Mesendoderm (in vitro differentiated cells): ENCODE measurements at regions not wholly inside any gene's neighbourhood (a gene's known extent, or its start where the extent isn't known, plus 50 kb on each side); places are given as distances from the start of the nearest gene placed in this dataset.

ENCODE experiments used
- DNase-seq: peaks from one replicate; pipeline ENCODE4 v3.0.0; 2013
- H2AK5ac ChIP-seq: 2 replicates; pipeline ENCODE4 v1.6.1; 2013; ENCODE audit warnings: low read length, inconsistent platforms
- H2BK120ac ChIP-seq: 2 replicates; pipeline ENCODE4 v1.6.1; 2013; ENCODE audit warnings: low read depth, mild to moderate bottlenecking, low read length, moderate library complexity, mixed read lengths
- H2BK15ac ChIP-seq: replicated peaks from 2 replicates; pipeline ENCODE4 v1.6.1; 2013; ENCODE audit warnings: low read depth, mild to moderate bottlenecking, moderate library complexity
- H2BK5ac ChIP-seq: 2 replicates; pipeline ENCODE4 v1.6.1; 2013; ENCODE audit warnings: low read length, inconsistent platforms
- H3K18ac ChIP-seq: 2 replicates; pipeline ENCODE4 v1.6.1; 2013; ENCODE audit warnings: mild to moderate bottlenecking, low read length, mixed read lengths
- H3K23ac ChIP-seq: one replicate; pipeline ENCODE4 v1.6.1; 2013; ENCODE audit warnings: low read length
- H3K27ac ChIP-seq: 2 replicates; pipeline ENCODE4 v1.5.1; 2013; ENCODE audit warnings: low read depth, mild to moderate bottlenecking, inconsistent platforms, low read length, moderate library complexity
- H3K27me3 ChIP-seq: 2 replicates; pipeline ENCODE4 v1.6.1; 2013; ENCODE audit warnings: low read length, control low read depth, mild to moderate bottlenecking, inconsistent platforms; ENCODE audit not compliant: insufficient read depth, poor library complexity
- H3K36me3 ChIP-seq: 2 replicates; pipeline ENCODE4 v1.6.1; 2013; ENCODE audit warnings: low read length, inconsistent platforms; ENCODE audit not compliant: control insufficient read depth, insufficient read depth
- H3K4ac ChIP-seq: one replicate; pipeline ENCODE4 v1.6.1; 2013; ENCODE audit warnings: low read depth, mild to moderate bottlenecking, low read length, moderate library complexity
- H3K4me1 ChIP-seq: 2 replicates; pipeline ENCODE4 v1.6.1; 2013; ENCODE audit warnings: low read depth, low read length, inconsistent platforms; ENCODE audit not compliant: control insufficient read depth
- H3K4me2 ChIP-seq: 2 replicates; pipeline ENCODE4 v1.6.1; 2013; ENCODE audit warnings: low read length
- H3K4me3 ChIP-seq: 2 replicates; pipeline ENCODE4 v1.5.1; 2013; ENCODE audit warnings: mild to moderate bottlenecking, low read length
- H3K56ac ChIP-seq: one replicate; pipeline ENCODE4 v1.6.1; 2013; ENCODE audit warnings: low read length
- H3K79me1 ChIP-seq: 2 replicates; pipeline ENCODE4 v1.6.1; 2013; ENCODE audit warnings: low read length, inconsistent platforms
- H3K79me2 ChIP-seq: 2 replicates; pipeline ENCODE4 v1.6.1; 2013; ENCODE audit warnings: mild to moderate bottlenecking, low read length; ENCODE audit not compliant: control insufficient read depth, insufficient read depth
- H3K9ac ChIP-seq: 2 replicates; pipeline ENCODE4 v1.6.1; 2013; ENCODE audit warnings: low read length, inconsistent platforms
- H4K5ac ChIP-seq: one replicate; pipeline ENCODE4 v1.6.1; 2013; ENCODE audit warnings: low read length
- H4K8ac ChIP-seq: one replicate; pipeline ENCODE4 v1.6.1; 2013; ENCODE audit warnings: low read depth, mild to moderate bottlenecking, control low read depth, low read length, moderate library complexity
- WGBS: extraction: QIAGEN DNeasy Blood & Tissue Kit; methylation state at CpG from one replicate; pipeline ENCODE4 v1.1.7; 2013; ENCODE audit warnings: low lambda C conversion rate, missing lambda C conversion rate; ENCODE audit not compliant: insufficient coverage; ENCODE audit errors: extremely low coverage; 5-methylcytosine and 5-hydroxymethylcytosine counted together

GRCh38 chr22:44615602-44616180 is 86.3 kb upstream of the PRR5 start:
- Histone ChIP-seq H3K79me1 (no peaks in the 10 kb centered on the region), H3K36me3 (no peaks in the 10 kb centered on the region), H3K18ac (no peak overlapping the region), H3K27me3 (no peaks in the 10 kb centered on the region), H2BK120ac (no peak overlapping the region), H3K27ac (no peak overlapping the region), H3K9ac (no peak overlapping the region), H3K79me2 (no peaks in the 10 kb centered on the region), H4K8ac (no peak overlapping the region), H2BK15ac (no peak overlapping the region), H3K4me2 (no peak overlapping the region), H3K4me1 (no peaks in the 10 kb centered on the region), H2AK5ac (no peak overlapping the region), H3K4ac (no peak overlapping the region), H3K23ac (no peak overlapping the region), H3K4me3 (no peak overlapping the region), H4K5ac (no peak overlapping the region), H3K56ac (no peak overlapping the region), H2BK5ac (no peak overlapping the region)
- DNase-seq = no peak
- WGBS = no CpG with 5 or more reads among the region's 8 CpGs

- no peak overlapping the region for H2BK120ac ChIP-seq
- H4K5ac ChIP-seq = no peak overlapping the region
- no peaks in the 10 kb centered on the region for H3K79me1 ChIP-seq
- H3K4me3 ChIP-seq = no peak overlapping the region
- H2BK15ac ChIP-seq = no peak overlapping the region
- H3K56ac ChIP-seq = no peak overlapping the region
- no CpG with 5 or more reads among the region's 16 CpGs for WGBS
- no peaks in the 10 kb centered on the region for H3K36me3 ChIP-seq
- no peak overlapping the region for H3K4ac ChIP-seq
- H3K4me1 ChIP-seq = no peaks in the 10 kb centered on the region
- no peak overlapping the region for H2BK5ac ChIP-seq
- no peaks in the 10 kb centered on the region for H3K79me2 ChIP-seq
- H3K27me3 ChIP-seq = no peaks in the 10 kb centered on the region
- DNase-seq = no peak
- no peak overlapping the region for H4K8ac ChIP-seq
- H3K18ac ChIP-seq = no peak overlapping the region
- H2AK5ac ChIP-seq = no peak overlapping the region
- no peak overlapping the region for H3K4me2 ChIP-seq
- no peak overlapping the region for H3K23ac ChIP-seq
- no peak overlapping the region for H3K27ac ChIP-seq
- H3K9ac ChIP-seq = no peak overlapping the region
These were observed 86.9 kb upstream of the PRR5 start for GRCh38 chr22:44615146-44615545.

GRCh38 chr22:44613196-44613595 is 88.8 kb upstream of the PRR5 start:
- H2BK15ac ChIP-seq = no peak overlapping the region
- no peak overlapping the region for H2AK5ac ChIP-seq
- no peak overlapping the region for H3K4ac ChIP-seq
- no peak overlapping the region for H3K56ac ChIP-seq
- no peak for DNase-seq
- H2BK5ac ChIP-seq = no peak overlapping the region
- no CpG with 5 or more reads among the region's 2 CpGs for WGBS
- no peak overlapping the region for H2BK120ac ChIP-seq
- no peak overlapping the region for H3K4me3 ChIP-seq
- no peaks in the 10 kb centered on the region for H3K79me2 ChIP-seq
- H4K8ac ChIP-seq = no peak overlapping the region
- H3K4me2 ChIP-seq = no peak overlapping the region
- H3K36me3 ChIP-seq = no peaks in the 10 kb centered on the region
- H3K23ac ChIP-seq = no peak overlapping the region
- no peaks in the 10 kb centered on the region for H3K27me3 ChIP-seq
- no peak overlapping the region for H3K9ac ChIP-seq
- H3K4me1 ChIP-seq = no peaks in the 10 kb centered on the region
- no peak overlapping the region for H3K27ac ChIP-seq
- H3K79me1 ChIP-seq = no peaks in the 10 kb centered on the region
- H4K5ac ChIP-seq = no peak overlapping the region
- H3K18ac ChIP-seq = no peak overlapping the region

GRCh38 chr22:44611880-44612496 is 90.0 kb upstream of the PRR5 start:
- Histone ChIP-seq H2AK5ac (no peak overlapping the region), H3K27ac (no peak overlapping the region), H3K4ac (no peak overlapping the region), H2BK15ac (no peak overlapping the region), H2BK120ac (no peak overlapping the region), H3K4me1 (no peaks in the 10 kb centered on the region), H3K4me2 (no peak overlapping the region), H3K23ac (no peak overlapping the region), H3K56ac (no peak overlapping the region), H3K27me3 (no peaks in the 10 kb centered on the region), H3K4me3 (no peak overlapping the region), H3K79me2 (no peaks in the 10 kb centered on the region), H3K79me1 (no peaks in the 10 kb centered on the region), H4K8ac (no peak overlapping the region), H2BK5ac (no peak overlapping the region), H4K5ac (no peak overlapping the region), H3K36me3 (no peaks in the 10 kb centered on the region), H3K18ac (no peak overlapping the region), H3K9ac (no peak overlapping the region)
- DNase-seq = no peak
- no CpG with 5 or more reads among the region's 2 CpGs for WGBS

GRCh38 chr22:44610071-44610470 is 91.9 kb upstream of the PRR5 start:
- Histone ChIP-seq H2BK5ac (no peak overlapping the region), H3K4me2 (no peak overlapping the region), H2BK120ac (no peak overlapping the region), H3K27ac (no peak overlapping the region), H3K36me3 (no peaks in the 10 kb centered on the region), H3K9ac (no peak overlapping the region), H3K4ac (no peak overlapping the region), H3K79me1 (no peaks in the 10 kb centered on the region), H3K4me1 (no peaks in the 10 kb centered on the region), H3K79me2 (no peaks in the 10 kb centered on the region), H2BK15ac (no peak overlapping the region), H3K18ac (no peak overlapping the region), H2AK5ac (no peak overlapping the region), H4K8ac (no peak overlapping the region), H3K27me3 (no peaks in the 10 kb centered on the region), H3K23ac (no peak overlapping the region), H4K5ac (no peak overlapping the region), H3K56ac (no peak overlapping the region), H3K4me3 (no peak overlapping the region)
- DNase-seq = no peak
- WGBS = no CpG with 5 or more reads among the region's 8 CpGs
